ENCODE measurements at regions not wholly inside any gene's neighbourhood (a gene's known extent, or its start where the extent isn't known, plus 50 kb on each side); places are given as distances from the start of the nearest gene placed in this dataset.
A peak's percentile ranks its signal among the peaks of the same experiment; 100 is the strongest.

DNA sequence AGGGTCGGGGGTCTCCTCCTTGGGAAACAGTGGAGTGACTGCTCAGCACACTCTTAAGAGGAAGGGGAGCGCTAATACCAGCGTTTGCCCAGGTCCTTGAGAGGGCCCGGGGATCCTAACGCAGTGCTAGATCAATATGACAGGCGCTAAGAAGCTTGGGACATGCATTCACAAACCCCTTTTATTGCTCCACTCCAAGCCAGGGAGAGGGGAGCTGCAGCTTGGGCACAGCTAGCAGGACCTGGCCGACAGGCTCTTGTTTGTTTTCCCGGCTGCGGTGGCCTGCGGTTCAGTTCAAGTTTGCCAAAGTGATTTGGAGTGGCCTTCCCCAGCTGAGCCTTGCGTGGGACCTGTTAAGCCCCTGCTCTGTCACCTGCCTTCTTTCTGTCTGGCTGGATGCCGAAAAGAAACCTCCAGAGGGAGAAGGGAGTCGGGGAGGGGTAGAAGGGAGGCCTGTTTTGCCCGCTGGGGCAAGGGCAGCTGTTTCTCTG is 152.1 kb downstream of the GLI2 start:
- ATAC-seq: no peak
- intact Hi-C loops (cut with micrococcal nuclease): no loop called here

GRCh38 chr2:120888851-120889250 is 153.2 kb downstream of the GLI2 start:
- DNase-seq: no peak
- ATAC-seq: no peak
- intact Hi-C loops (cut with micrococcal nuclease): no loop called here

More for the DNA sequence above, 152.1 kb downstream of the GLI2 start:
- no peak for DNase-seq

DNA sequence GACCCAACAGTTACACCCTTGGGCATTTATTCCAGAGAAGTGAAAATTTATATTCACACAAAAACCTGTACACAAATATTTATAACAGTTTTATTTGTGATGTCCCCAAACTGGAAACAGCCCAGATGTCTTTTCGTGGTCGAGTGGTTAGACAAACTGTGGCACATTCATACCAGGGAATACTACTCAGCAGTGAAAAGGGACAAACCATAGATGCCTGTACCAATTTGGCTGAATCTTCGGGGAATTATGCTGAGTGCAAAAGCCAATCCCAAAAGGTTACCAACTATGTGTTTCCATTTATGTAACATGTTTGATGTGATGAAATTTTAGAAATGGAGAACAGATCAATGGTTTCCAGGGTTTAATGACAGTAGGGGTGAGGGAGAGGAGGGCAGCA is 154.3 kb downstream of the GLI2 start:
- intact Hi-C loops (cut with micrococcal nuclease): no loop called here
- ATAC-seq (no peak), DNase-seq (no peak)

GRCh38 chr2:120890566-120891360 is 155.1 kb downstream of the GLI2 start:
- intact Hi-C loops (cut with micrococcal nuclease): no loop called here
- ATAC-seq (no peak), DNase-seq (no peak)

- intact Hi-C loops (cut with micrococcal nuclease): no loop called here
- ATAC-seq (no peak), DNase-seq (no peak)
These were observed 156.8 kb downstream of the GLI2 start for GRCh38 chr2:120892271-120892966.

- intact Hi-C loops (cut with micrococcal nuclease): no loop called here
- peak; percentile 49 for ATAC-seq
- no peak for DNase-seq
These were observed 157.4 kb downstream of the GLI2 start for GRCh38 chr2:120892967-120893667.

DNA sequence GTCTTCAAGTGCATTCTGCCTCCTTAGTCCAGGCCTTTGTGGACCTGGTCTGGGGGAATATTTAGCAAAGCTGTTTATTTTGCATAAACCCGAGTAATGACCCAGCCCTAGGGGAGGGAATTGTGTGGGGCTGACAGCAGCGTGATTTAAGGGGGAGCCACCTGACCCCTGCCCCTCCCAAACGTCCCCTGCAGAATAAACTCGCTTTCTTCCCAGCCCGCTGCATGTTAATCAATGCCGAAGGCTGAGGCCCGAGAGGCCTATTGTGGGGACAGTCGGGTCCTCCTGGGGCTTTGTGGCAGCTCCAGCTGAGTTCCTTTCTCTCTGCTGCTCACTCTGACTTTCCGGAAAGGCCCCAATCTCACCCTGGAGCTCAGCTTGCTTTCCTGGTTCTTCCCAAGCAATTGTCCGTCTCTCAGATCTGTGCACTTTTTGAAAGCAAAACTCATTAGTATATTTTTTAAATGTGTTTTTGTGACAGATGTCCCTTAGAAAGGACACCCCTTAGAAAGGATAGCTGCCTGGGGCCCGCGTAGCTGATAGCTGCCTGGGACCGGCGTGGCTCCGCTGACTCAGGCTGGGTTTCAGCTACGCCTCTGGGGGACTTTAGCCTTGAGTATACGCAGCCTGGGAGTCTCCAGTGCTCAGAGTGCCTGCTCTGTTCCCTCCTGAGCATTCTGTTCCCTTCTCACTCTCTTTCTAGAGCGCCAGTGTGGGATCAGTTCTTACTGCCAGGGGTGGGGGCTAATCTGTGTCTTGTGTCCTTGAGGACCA is 158.3 kb downstream of the GLI2 start:
- ATAC-seq: peak; percentile 28
- intact Hi-C loops (cut with micrococcal nuclease): no loop called here
- no peak for DNase-seq

DNA sequence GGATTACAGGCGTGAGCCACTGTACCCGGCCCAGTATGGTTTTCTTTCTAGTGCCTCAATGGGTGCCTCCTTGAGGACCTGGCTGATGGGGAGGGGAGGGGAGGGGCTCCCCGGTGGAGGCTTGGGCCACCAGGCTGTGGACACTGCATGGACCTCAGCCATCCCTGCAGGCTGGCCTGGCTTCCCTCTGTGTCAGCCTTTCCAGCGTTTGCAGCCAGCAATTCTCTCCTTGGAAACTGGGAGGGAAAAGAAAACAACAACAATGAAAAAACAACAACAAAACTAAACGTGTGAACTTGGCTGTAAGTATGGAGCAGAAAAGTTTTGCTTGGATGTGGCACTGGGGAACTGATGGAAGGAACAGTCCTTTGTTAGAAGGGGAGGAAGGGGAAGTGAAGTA is 159.3 kb downstream of the GLI2 start:
- ATAC-seq: peak; percentile 27
- no peak for DNase-seq
- intact Hi-C loops (cut with micrococcal nuclease): no loop called here

DNA sequence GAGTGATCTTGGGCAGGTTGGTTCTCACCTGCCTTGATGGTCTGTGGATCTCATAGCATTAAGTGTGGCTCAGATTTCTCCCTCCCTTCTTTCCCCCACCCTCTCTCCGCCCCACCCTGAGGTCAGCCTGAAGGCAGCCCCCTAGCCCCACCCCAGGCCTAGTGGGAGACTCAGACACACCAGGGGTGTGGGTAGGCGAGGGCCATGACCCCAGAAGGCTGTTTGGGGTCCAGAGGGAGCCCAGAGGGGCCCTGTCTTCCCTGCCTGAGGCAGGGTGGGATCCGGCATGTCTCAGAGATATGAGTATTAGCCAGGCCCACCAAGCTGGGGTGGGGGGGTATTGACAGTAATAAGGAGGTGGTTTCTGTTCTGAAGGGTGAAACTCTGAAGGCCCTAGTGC is 160.5 kb downstream of the GLI2 start:
- intact Hi-C loops (cut with micrococcal nuclease): no loop called here
- DNase-seq: no peak
- ATAC-seq: no peak

DNA sequence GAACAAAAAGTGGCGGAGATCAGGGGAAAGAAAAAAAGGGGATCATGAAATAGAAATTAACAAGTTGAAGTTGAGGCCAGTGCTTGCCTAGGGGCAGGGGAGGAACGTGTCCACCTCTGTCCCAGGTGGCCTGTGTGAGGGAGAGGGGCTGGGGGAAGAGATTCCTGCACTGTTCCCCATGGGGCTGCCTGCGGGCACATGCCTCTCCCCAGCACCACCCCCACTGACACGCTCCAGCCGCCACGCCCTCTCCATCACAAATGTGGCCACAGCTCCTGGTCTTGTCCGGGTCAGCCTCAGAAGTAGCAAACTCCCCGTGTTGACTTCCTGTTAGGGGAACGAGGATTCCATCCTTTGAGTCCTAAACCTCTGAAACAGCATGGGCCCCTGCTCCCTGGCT is 161.2 kb downstream of the GLI2 start:
- DNase-seq (no peak), ATAC-seq (no peak)
- intact Hi-C loops (cut with micrococcal nuclease): no loop called here

DNA sequence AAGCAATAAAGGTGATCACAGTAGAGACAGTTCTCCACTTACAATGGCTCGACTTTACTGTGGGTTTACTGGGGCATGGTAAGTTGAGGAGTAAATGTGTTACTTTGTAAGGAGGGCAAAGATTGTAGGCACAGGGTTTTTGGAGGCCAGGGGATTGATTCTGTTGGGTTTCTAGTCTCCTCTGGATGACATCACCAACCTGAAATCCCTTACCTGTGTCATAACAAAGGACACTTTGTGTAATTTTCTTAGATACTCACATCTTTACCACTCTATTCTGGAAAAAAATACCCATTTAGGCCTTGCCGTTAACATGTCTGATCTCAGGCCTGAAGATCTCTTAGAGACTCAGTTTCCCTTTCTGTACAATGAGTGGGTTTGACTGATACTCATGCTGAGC is 161.7 kb downstream of the GLI2 start:
- intact Hi-C loops (cut with micrococcal nuclease): no loop called here
- ATAC-seq (no peak), DNase-seq (no peak)

DNA sequence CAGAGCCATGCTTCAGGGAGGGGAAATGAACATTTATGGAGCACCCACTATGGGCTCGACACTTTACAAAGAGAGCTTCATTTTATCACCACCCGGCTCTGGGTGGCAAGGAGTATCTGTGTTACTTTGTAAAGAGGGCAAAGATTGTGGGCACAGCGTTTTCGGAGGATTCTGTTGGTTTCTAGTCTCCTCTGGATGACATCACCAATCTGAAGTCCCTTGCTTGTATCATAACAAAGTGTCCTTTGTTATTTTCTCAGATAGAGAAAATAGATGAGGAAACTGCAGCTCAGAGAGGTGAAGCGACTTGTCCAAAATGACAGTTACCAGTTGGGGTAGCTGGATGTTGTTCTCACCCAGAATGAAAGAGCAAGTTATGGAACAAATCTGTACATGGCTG is 162.8 kb downstream of the GLI2 start:
- ATAC-seq: no peak
- intact Hi-C loops (cut with micrococcal nuclease): no loop called here
- no peak for DNase-seq

GRCh38 chr2:120898961-120899750 is 163.5 kb downstream of the GLI2 start:
- intact Hi-C loops (cut with micrococcal nuclease): no loop called here
- ATAC-seq (peak; percentile 28), DNase-seq (no peak)

DNA sequence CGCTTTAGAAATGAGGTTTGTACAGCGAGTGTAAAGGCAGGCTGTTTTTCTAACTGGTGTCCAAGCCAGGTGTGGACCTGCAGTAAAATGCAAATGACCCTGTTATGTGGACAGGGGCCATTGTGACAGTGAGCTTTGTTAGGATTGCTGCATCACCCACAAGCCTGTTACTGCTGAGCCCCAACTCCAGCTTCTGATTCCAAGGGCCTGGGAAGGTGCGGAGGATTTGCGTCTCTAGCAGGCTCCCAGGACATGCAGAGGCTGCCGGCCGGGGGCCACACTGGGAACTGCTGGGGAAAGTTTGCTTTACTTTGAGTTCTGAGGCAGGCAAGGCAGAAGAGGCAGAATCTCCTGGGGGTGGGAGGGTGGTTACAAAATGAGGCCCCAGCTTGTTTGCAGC is 164.1 kb downstream of the GLI2 start:
- ATAC-seq (no peak), DNase-seq (no peak)
- intact Hi-C loops (cut with micrococcal nuclease): no loop called here

DNA sequence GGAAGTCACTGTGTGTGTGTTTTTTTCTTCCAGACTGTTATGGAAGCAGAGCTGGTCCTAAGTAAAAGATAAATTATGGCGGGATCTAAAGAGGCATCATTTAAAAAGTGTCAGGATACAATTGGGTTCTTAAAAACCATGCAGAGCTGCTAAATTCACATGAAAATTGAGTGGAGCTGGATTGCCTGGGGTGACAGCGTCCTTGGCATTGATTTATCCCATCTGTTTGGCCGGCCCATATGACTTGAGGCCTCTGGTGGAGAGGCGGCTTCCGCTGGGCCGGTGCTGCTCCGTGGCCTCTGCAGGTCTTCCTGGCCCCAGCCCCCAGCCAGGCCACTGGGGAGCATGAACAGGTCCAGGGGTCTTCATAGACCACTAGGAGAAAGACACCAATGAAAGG is 165.5 kb downstream of the GLI2 start:
- DNase-seq (no peak), ATAC-seq (no peak)
- intact Hi-C loops (cut with micrococcal nuclease): no loop called here

- intact Hi-C loops (cut with micrococcal nuclease): no loop called here
- DNase-seq (no peak), ATAC-seq (no peak)
These were observed 166.9 kb downstream of the GLI2 start for GRCh38 chr2:120902592-120902991.

DNA sequence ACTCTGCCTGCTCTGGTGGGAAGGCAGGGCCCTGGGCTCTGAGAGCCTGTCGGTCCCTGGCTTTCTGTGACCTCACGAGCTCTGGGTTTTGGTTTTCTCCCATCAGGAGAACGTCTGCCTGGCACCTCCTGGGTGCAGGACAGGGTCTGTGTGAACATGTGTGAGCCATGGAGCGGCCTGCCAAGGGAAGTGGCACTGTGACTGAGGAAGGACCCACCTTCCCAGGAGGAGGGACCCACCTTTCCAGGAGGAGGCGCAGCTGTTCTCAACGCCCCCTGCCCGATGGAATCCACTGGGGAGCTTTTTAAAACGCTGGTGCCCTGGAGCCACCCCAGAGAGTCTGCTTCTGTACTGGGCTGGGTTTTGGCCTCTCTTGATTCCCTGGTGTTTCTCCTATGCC is 168.7 kb downstream of the GLI2 start:
- no peak for DNase-seq
- no peak for ATAC-seq
- intact Hi-C loops (cut with micrococcal nuclease): no loop called here

DNA sequence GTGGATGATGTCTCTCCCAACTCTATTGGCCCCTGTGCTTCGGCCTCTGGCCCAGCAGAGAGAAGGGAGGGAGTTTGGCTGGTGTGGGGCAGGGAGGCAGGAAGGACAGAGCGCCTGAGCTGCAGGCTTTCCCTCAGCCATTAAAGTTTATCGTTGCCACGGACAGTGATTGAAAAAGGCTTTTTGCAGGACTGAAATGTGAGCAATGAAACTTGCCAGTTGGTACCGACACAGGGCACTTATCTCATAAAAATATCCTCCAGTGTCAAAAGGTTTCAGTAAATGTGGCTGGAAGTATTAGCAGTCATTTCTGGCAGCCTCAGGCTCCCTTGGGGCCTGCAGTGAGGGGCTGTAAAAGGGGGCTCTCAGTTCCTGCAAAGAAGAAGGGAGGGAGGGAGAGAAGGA is 169.2 kb downstream of the GLI2 start:
- ATAC-seq (peak; percentile 59), DNase-seq (no peak)
- intact Hi-C loops (cut with micrococcal nuclease): no loop called here

GRCh38 chr2:120905298-120905697 is 169.6 kb downstream of the GLI2 start:
- ATAC-seq (no peak), DNase-seq (no peak)
- intact Hi-C loops (cut with micrococcal nuclease): no loop called here
